ENCODE measurements at regions not wholly inside any gene's neighbourhood (a gene's known extent, or its start where the extent isn't known, plus 50 kb on each side); places are given as distances from the start of the nearest gene placed in this dataset.

DNA sequence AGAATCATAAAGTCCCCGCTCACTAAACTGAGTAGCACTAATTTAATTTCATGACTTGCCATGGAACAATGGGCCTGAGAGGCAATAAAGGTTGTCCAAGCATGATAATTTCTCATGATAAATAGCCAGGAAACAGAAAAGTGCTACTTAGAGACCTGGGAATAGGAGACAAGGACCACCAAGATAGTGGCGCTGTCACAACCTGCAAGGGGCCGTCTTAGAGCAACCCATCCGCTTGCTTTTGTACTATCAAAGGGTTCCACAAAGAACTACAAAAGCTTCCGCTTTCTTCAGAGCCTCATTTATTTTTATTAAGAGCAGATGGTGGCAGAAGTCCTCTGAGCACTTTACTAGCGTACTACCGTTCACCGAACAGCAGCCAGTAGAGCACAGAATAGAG, 421.7 kb upstream of the GRM7 start:
- TF ChIP-seq CTCF (IDR thresholded peaks at IDR 0.05) (no peak), EP300 (IDR thresholded peaks at IDR 0.05) (no peak)
